SW480 (cell line): ENCODE measurements at regions not wholly inside any gene's neighbourhood (a gene's known extent, or its start where the extent isn't known, plus 50 kb on each side); places are given as distances from the start of the nearest gene placed in this dataset.

Source experiments
- DNase-seq: peaks from one replicate; pipeline ENCODE4 v3.0.0-alpha.2; 2016; ENCODE audit warnings: low spot score

DNA sequence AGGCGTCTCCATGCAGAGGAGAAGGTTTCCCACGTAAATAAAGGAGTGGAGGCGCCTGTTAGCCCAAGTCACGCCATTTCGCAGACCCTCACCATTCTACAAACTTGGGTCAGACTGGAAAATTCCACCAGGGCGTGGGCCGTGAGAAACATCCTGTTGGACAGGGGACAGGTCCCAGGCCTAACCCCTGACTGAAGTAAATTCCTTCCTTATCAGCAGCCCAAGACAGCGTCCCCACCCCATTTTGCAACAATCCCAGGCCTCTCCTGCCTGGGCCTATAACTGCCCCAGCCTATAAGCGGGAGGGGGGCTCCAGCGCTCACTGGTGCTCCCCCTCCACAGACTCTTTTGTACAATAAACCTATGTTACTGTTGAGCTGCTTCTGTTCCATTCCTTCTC is 57.3 kb upstream of the CBLN2 start:
- no peak for DNase-seq
